HL-60 (cell line): ENCODE measurements at regions not wholly inside any gene's neighbourhood (a gene's known extent, or its start where the extent isn't known, plus 50 kb on each side); places are given as distances from the start of the nearest gene placed in this dataset.

Experiments
- DNase-seq, 2 experiments: peaks; one replicate each; pipeline ENCODE4 v3.0.0-alpha.2; 2010 to 2020; ENCODE audit warnings: low read depth in 1 of 2, low spot score in 1 of 2
- H3K27ac ChIP-seq: fragments of 250-450 bp; sonication (Bioruptor Pico); replicated peaks from 2 replicates; pipeline ENCODE4 v1.5.1; 2020; ENCODE audit warnings: mild to moderate bottlenecking, moderate library complexity
- H3K27me3 ChIP-seq: fragments of 250-450 bp; sonication (Bioruptor Pico); 2 replicates; pipeline ENCODE4 v1.5.1; 2021; ENCODE audit warnings: mild to moderate bottlenecking, moderate library complexity; ENCODE audit not compliant: insufficient read depth, poor library complexity, severe bottlenecking
- H3K4me3 ChIP-seq: replicated peaks from 2 replicates; pipeline ENCODE4 v1.5.1; 2011; ENCODE audit warnings: mild to moderate bottlenecking, control low read depth, low read length; ENCODE audit not compliant: insufficient read depth
- CTCF ChIP-seq: IDR thresholded peaks from one replicate; pipeline ENCODE4 v1.5.1; 2011; ENCODE audit warnings: low read length, control low read depth, inconsistent platforms; ENCODE audit not compliant: insufficient read depth
- GABPA ChIP-seq: IDR thresholded peaks from 2 replicates; pipeline ENCODE4 v1.6.1; 2012; ENCODE audit warnings: low read depth
- POLR2AphosphoS5 ChIP-seq: IDR thresholded peaks from 2 replicates; pipeline ENCODE4 v1.6.1; 2012; ENCODE audit warnings: low read depth
- REST ChIP-seq: IDR thresholded peaks from 2 replicates; pipeline ENCODE4 v1.6.1; 2012; ENCODE audit warnings: low read depth; ENCODE audit not compliant: insufficient replicate concordance
- SPI1 ChIP-seq: IDR thresholded peaks from 2 replicates; pipeline ENCODE4 v1.6.1; 2012; ENCODE audit warnings: low read depth, mild to moderate bottlenecking, borderline replicate concordance

GRCh38 chr21:18899261-18899660 lies 495.7 kb upstream of the TMPRSS15 start:
- Histone ChIP-seq H3K27me3 (no peaks in the 10 kb centered on the region), H3K27ac (no peak overlapping the region), H3K4me3 (no peak overlapping the region)
- no peak for TF ChIP-seq SPI1
- no peak for TF ChIP-seq POLR2AphosphoS5
- no peak for TF ChIP-seq GABPA
- no peak for TF ChIP-seq CTCF
- TF ChIP-seq REST = no peak
- no peak for DNase-seq

GRCh38 chr21:18902660-18903059 lies 499.1 kb upstream of the TMPRSS15 start:
- Histone ChIP-seq H3K4me3 (no peak overlapping the region), H3K27me3 (no peaks in the 10 kb centered on the region), H3K27ac (no peak overlapping the region)
- TF ChIP-seq GABPA (no peak), POLR2AphosphoS5 (no peak), SPI1 (no peak), CTCF (no peak), REST (no peak)
- DNase-seq = no peak

- no peak overlapping the region for H3K4me3 ChIP-seq
- no peak for DNase-seq
- H3K27me3 ChIP-seq = no peaks in the 10 kb centered on the region
- no peak overlapping the region for H3K27ac ChIP-seq
- TF ChIP-seq CTCF (no peak), SPI1 (no peak), GABPA (no peak), POLR2AphosphoS5 (no peak), REST (no peak)
Observed at GRCh38 chr21:18907076-18907475, 503.5 kb upstream of the TMPRSS15 start.
